SH-SY5Y (cell line): ENCODE measurements at regions not wholly inside any gene's neighbourhood (a gene's known extent, or its start where the extent isn't known, plus 50 kb on each side); places are given as distances from the start of the nearest gene placed in this dataset.

ENCODE experiments used
- GATA2 ChIP-seq: IDR thresholded peaks from 2 replicates; pipeline ENCODE4 v1.6.1; 2011; ENCODE audit warnings: mild to moderate bottlenecking, low read depth, low read length
- GATA3 ChIP-seq: IDR thresholded peaks from 2 replicates; pipeline ENCODE4 v1.6.1; 2011; ENCODE audit warnings: low read depth, mild to moderate bottlenecking, low read length, moderate library complexity

GRCh38 chr2:21782866-21783265, 659.1 kb downstream of the TDRD15 start:
- TF ChIP-seq GATA2 (no peak), GATA3 (no peak)

GRCh38 chr2:21787941-21788340, 664.2 kb downstream of the TDRD15 start:
- TF ChIP-seq GATA3 (no peak), GATA2 (no peak)

GRCh38 chr2:21792571-21792970, 668.8 kb downstream of the TDRD15 start:
- TF ChIP-seq GATA2 (no peak), GATA3 (no peak)

GRCh38 chr2:21793461-21793860, 669.7 kb downstream of the TDRD15 start:
- TF ChIP-seq GATA3: no peak
- no peak for TF ChIP-seq GATA2

GRCh38 chr2:21794611-21795010, 670.8 kb downstream of the TDRD15 start:
- TF ChIP-seq GATA3: no peak
- TF ChIP-seq GATA2: no peak

- no peak for TF ChIP-seq GATA2
Observed at GRCh38 chr2:21800356-21800755, 676.6 kb downstream of the TDRD15 start.

GRCh38 chr2:21803550-21803949, 679.8 kb downstream of the TDRD15 start:
- no peak for TF ChIP-seq GATA3
- no peak for TF ChIP-seq GATA2

- no peak for TF ChIP-seq GATA3
- TF ChIP-seq GATA2: no peak
Observed at GRCh38 chr2:21804151-21804550, 680.4 kb downstream of the TDRD15 start.

- no peak for TF ChIP-seq GATA3
- TF ChIP-seq GATA2: no peak
Observed at GRCh38 chr2:21811541-21811940, 687.8 kb downstream of the TDRD15 start.

- no peak for TF ChIP-seq GATA3
- no peak for TF ChIP-seq GATA2
Observed at GRCh38 chr2:21812766-21813165, 689.0 kb downstream of the TDRD15 start.

- TF ChIP-seq GATA3 (no peak), GATA2 (no peak)
Observed at GRCh38 chr2:21814588-21815149, 690.9 kb downstream of the TDRD15 start.

GRCh38 chr2:21818212-21818795, 694.5 kb downstream of the TDRD15 start:
- TF ChIP-seq GATA3: no peak
- no peak for TF ChIP-seq GATA2

GRCh38 chr2:21819454-21819853, 695.7 kb downstream of the TDRD15 start:
- TF ChIP-seq GATA2: no peak
- TF ChIP-seq GATA3: no peak

- TF ChIP-seq GATA3: no peak
- no peak for TF ChIP-seq GATA2
Observed at GRCh38 chr2:21820271-21820670, 696.5 kb downstream of the TDRD15 start.

GRCh38 chr2:21821672-21822227, 698.0 kb downstream of the TDRD15 start:
- TF ChIP-seq GATA2: no peak
